Mesodermal cell (in vitro differentiated cells): ENCODE measurements at regions not wholly inside any gene's neighbourhood (a gene's known extent, or its start where the extent isn't known, plus 50 kb on each side); places are given as distances from the start of the nearest gene placed in this dataset.
A peak's percentile ranks its signal among the peaks of the same experiment; 100 is the strongest.

Experiments
- H3K27ac ChIP-seq: 2 replicates; pipeline ENCODE4 v1.7.0; 2013; ENCODE audit warnings: mild to moderate bottlenecking, low read depth, low read length, moderate library complexity; ENCODE audit not compliant: severe bottlenecking
- H3K36me3 ChIP-seq: 2 replicates; pipeline ENCODE4 v1.7.1; 2013; ENCODE audit warnings: mild to moderate bottlenecking, low read length, moderate library complexity; ENCODE audit not compliant: control insufficient read depth, insufficient read depth
- H3K4me1 ChIP-seq: one replicate; pipeline ENCODE4 v1.7.1; 2013; ENCODE audit warnings: mild to moderate bottlenecking, low read length; ENCODE audit not compliant: insufficient read depth, control insufficient read depth, poor library complexity, severe bottlenecking
- H3K4me3 ChIP-seq: 2 replicates; pipeline ENCODE4 v1.7.0; 2013; ENCODE audit warnings: low read length, control low read depth, mild to moderate bottlenecking; ENCODE audit not compliant: insufficient read depth, poor library complexity, severe bottlenecking; ENCODE audit errors: extremely low read depth
- H3K9me3 ChIP-seq: 2 replicates; pipeline ENCODE4 v1.7.1; 2013; ENCODE audit warnings: mild to moderate bottlenecking, low read length, moderate library complexity; ENCODE audit not compliant: control insufficient read depth
- WGBS, 2 experiments: methylation state at CpG; one replicate each; pipeline ENCODE4 v1.1.5; 2013; ENCODE audit warnings: missing lambda C conversion rate in 2 of 2; ENCODE audit not compliant: insufficient coverage in 2 of 2; 5-methylcytosine and 5-hydroxymethylcytosine counted together

- H3K36me3 ChIP-seq: no peaks in the 10 kb centered on the region
- H3K9me3 ChIP-seq: no peaks in the 10 kb centered on the region
- 81 to 83% methylated on average over 8 to 9 of the region's 9 CpGs for WGBS, 2 experiments
- H3K4me1 ChIP-seq: peaks cover 20% of the 10 kb centered on the region
- no peak overlapping the region for H3K4me3 ChIP-seq
- H3K27ac ChIP-seq: no peak overlapping the region
These were observed 88.4 kb upstream of the ZMIZ1 start for GRCh38 chr10:78980354-78980753.

DNA sequence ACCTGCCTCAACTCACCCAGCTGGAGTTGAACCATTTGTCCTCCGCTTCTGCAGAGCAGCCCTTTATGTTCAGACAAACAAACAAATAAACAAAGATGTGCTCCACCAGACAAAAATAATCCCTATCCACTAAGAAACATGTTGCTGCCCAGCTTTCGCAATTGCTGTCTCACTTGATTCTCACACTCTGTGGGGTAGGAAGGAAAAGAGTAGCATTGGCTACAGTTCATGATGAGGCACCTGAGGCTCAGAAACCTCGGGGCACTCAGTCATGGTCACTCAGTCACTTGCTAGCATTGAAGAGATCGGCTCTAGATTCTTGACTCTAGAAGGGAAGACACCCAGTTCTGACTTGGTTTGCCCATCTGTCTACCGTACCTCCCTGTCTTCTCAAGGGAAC is 88.0 kb upstream of the ZMIZ1 start:
- H3K9me3 ChIP-seq: no peaks in the 10 kb centered on the region
- H3K4me3 ChIP-seq: no peak overlapping the region
- no peak overlapping the region for H3K27ac ChIP-seq
- H3K36me3 ChIP-seq: no peaks in the 10 kb centered on the region
- peaks cover 18% of the 10 kb centered on the region for H3K4me1 ChIP-seq
- WGBS, 2 experiments: 87 to 90% methylated on average over 3 to 4 of the region's 5 CpGs

DNA sequence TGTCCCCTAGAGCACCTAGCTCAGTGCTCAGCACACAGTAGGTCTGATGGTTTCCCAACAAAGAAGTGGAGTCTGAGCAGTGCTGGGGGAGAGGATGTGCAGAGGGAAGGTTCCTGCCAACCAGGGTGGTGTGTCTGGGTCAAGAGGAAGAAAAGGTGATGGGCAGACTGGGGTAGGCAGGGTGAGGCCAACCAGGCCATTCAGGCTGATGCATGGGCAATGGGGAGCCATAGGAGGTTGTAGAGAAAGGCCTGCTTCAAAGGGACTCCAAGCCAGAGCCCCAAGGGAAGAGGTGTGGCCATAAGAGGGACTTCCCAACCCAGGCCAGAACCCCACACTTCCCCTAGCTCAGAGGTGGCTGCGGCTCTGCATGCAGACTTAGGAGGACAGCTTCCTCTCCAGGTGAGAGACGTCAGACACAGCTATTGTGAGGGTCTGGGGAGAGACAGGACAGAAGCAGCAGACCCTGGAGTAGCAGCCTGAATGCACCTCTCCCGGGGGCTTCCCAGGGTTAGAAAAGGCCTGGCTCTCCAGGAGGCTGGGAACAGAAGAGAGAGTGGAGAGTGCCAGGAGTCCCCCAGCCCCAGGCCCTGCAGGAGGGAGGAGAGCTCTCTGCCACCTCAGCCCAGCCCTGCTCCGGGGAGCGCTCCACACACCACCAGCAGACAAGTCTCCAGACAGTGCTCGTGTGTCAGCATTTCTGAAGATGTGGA is 87.4 kb upstream of the ZMIZ1 start:
- no peak overlapping the region for H3K27ac ChIP-seq
- no peaks in the 10 kb centered on the region for H3K36me3 ChIP-seq
- no peak overlapping the region for H3K4me3 ChIP-seq
- whole genome bisulfite sequencing, 2 experiments: 69 to 83% methylated on average over 2 to 3 of the region's 6 CpGs
- H3K4me1 ChIP-seq: peaks cover 21% of the 10 kb centered on the region
- H3K9me3 ChIP-seq: no peaks in the 10 kb centered on the region

DNA sequence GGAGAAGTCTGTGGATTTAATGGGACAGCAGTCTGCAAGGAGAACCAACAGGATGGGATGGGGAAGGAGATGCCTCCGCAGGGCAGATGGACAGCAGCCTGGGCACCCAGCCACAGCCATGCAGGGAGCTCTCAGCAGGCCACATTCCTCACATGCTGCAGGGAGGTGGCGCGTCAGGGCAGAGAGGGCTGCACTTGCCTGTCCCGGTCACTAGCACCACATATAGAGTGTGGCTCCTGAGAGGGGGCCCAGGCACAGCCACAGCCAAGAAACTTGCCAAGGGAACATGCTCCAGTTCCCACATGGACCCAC is 86.8 kb upstream of the ZMIZ1 start:
- Histone ChIP-seq H3K4me1 (peaks cover 26% of the 10 kb centered on the region), H3K4me3 (no peak overlapping the region), H3K27ac (no peak overlapping the region), H3K36me3 (no peaks in the 10 kb centered on the region), H3K9me3 (no peaks in the 10 kb centered on the region)
- WGBS, 2 experiments: 54 to 83% methylated on average over 2 to 4 of the region's 4 CpGs

GRCh38 chr10:78982726-78983125 is 86.0 kb upstream of the ZMIZ1 start:
- H3K27ac ChIP-seq: no peak overlapping the region
- peaks cover 27% of the 10 kb centered on the region for H3K4me1 ChIP-seq
- WGBS, 2 experiments: 94 to 98% methylated on average over 5 to 6 of the region's 6 CpGs

DNA sequence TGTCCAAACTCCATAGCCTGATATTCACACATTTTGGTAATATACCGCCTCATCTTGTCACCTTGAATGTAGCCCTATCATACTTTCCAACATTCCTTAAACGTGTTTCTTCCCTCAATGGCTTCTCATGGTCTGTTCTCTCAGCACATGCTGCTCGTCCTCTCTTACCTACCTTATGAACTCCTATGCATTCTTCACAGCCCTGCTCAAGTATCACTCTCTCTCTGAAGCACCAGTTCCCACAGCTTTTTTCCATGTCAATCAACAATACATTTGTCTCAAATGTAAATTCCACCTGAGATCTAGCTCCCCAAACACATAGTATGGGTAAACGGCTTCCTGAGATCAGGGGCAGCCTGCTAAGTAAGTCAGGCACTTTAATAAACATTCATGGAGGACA is 85.2 kb upstream of the ZMIZ1 start:
- WGBS, 2 experiments: 80 to 85% methylated on average over 4 of the region's 4 CpGs

More at GRCh38 chr10:78982726-78983125, 86.0 kb upstream of the ZMIZ1 start:
- no peaks in the 10 kb centered on the region for H3K9me3 ChIP-seq
- H3K4me3 ChIP-seq: no peak overlapping the region
- no peaks in the 10 kb centered on the region for H3K36me3 ChIP-seq

DNA sequence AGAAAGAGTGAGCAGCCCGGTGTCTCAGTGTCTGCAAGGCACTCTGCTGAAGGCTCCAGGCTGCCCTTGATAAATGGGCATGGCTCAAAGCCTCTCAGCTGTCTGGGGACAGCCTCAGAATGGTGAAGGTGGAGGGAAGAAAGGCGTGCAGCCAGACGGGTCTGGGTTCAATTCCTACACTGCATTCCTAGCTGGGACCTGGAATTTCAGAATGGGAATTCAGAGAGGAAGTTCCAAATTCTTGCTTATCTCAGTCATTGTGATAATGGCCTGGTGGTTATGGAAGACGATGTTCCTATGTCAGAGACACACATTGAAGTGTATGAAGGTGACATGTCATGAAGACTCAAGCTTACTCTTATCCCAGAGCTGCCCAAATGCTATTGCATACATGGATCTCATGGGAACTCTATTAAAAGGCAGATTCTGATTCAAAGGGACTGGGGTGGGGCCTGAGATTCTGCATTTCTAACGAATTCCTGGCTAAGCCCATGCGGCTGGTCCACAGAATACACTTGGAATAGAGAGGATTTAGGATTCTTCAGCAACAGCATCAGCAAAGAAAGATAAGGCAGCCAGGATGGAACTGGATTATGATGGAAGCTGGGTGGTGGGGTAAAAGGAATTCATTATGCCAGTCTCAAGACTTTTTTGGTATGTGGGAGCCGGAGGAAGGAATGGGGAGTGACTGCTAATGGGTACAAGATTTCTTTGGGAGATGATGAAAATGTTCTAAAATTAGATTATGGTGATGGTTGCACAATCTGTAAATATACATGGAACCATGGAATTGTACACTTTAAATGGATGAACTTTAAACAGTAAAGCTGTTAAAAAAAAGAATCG is 82.6 kb upstream of the ZMIZ1 start:
- Histone ChIP-seq H3K9me3 (no peaks in the 10 kb centered on the region), H3K4me1 (peaks cover 20% of the 10 kb centered on the region), H3K4me3 (no peak overlapping the region), H3K36me3 (no peaks in the 10 kb centered on the region), H3K27ac (peak overlapping the region; percentile 73)
- WGBS, 2 experiments: 74 to 80% methylated on average over 7 to 8 of the region's 8 CpGs

More for the DNA sequence above, 85.2 kb upstream of the ZMIZ1 start:
- Histone ChIP-seq H3K36me3 (no peaks in the 10 kb centered on the region), H3K4me3 (no peak overlapping the region), H3K4me1 (peaks cover 20% of the 10 kb centered on the region), H3K9me3 (no peaks in the 10 kb centered on the region), H3K27ac (no peak overlapping the region)

GRCh38 chr10:78991187-78991586 is 77.6 kb upstream of the ZMIZ1 start:
- H3K36me3 ChIP-seq: no peaks in the 10 kb centered on the region
- WGBS, 2 experiments: 83 to 100% methylated on average over 1 of the region's 1 CpG
- H3K4me1 ChIP-seq: peaks cover 12% of the 10 kb centered on the region
- H3K27ac ChIP-seq: no peak overlapping the region
- H3K9me3 ChIP-seq: no peaks in the 10 kb centered on the region
- H3K4me3 ChIP-seq: no peak overlapping the region

DNA sequence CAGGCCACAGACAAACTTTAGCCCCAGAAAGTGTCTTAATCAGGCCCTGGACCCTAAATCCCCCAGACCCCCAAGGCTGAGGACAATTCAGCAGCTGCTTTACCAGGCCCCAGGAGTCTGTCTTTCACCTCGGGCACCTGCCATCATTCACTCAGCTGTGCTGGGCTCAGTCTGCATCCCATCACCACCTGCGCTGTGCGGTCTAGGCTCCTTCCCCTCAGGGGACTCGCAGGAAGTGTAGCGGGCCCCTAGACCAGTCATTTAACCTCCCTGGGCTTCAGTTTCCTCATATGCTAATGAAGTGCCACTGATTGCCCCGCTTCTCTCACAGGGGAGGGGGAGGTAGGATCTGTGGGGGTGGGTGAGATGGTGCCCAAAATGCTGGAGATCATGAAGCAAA is 76.4 kb upstream of the ZMIZ1 start:
- no peaks in the 10 kb centered on the region for H3K9me3 ChIP-seq
- 52 to 53% methylated on average over 3 to 4 of the region's 6 CpGs for WGBS, 2 experiments
- no peak overlapping the region for H3K4me3 ChIP-seq

GRCh38 chr10:78993261-78993945 is 75.4 kb upstream of the ZMIZ1 start:
- no peaks in the 10 kb centered on the region for H3K36me3 ChIP-seq
- H3K9me3 ChIP-seq: no peaks in the 10 kb centered on the region
- H3K27ac ChIP-seq: no peak overlapping the region
- H3K4me1 ChIP-seq: peaks cover 8% of the 10 kb centered on the region
- H3K4me3 ChIP-seq: no peak overlapping the region
- 76 to 78% methylated on average over 7 to 10 of the region's 10 CpGs for WGBS, 2 experiments

More for the DNA sequence above, 76.4 kb upstream of the ZMIZ1 start:
- Histone ChIP-seq H3K36me3 (no peaks in the 10 kb centered on the region), H3K4me1 (peaks cover 9% of the 10 kb centered on the region), H3K27ac (no peak overlapping the region)
